HCT116 (cell line): ENCODE measurements at regions not wholly inside any gene's neighbourhood (a gene's known extent, or its start where the extent isn't known, plus 50 kb on each side); places are given as distances from the start of the nearest gene placed in this dataset.

Experiments
- ATAC-seq: fragments of 200-7000 bp; cut with Tn5 transposase; 2 replicates; pipeline ENCODE4 v1.9.1; 2020; ENCODE audit warnings: mild to moderate bottlenecking, moderate library complexity
- BruUV-seq: library from RNA; stranded (reverse); fragments of 400-500 nt; replicated peaks from 2 replicates; lab custom pipeline; 2021; lab: Mats Ljungman, UMichigan
- CTCF ChIA-PET: fragments of 300-600 bp; sonication (Branson Sonifier 250); formaldehyde crosslinking; loops from one replicate; lab custom pipeline; 2021; ENCODE audit warnings: antibody characterized with exemption; lab: Charles Lee
- POLR2A ChIA-PET: fragments of 300-600, 350-600 bp; sonication (Branson Sonifier 250); formaldehyde crosslinking; loops from one replicate; lab custom pipeline; 2021; ENCODE audit warnings: antibody characterized with exemption; lab: Charles Lee
- RAD21 ChIA-PET, 2 experiments: fragments of 300-600 bp; sonication (Branson Sonifier 250); formaldehyde crosslinking; loops; one replicate each; lab custom pipeline; 2023; ENCODE audit warnings: low total read pairs in 2 of 2; ENCODE audit not compliant: uncharacterized antibody in 2 of 2, unreplicated experiment in 2 of 2, low non-redundant PET in 1 of 2; lab: Charles Lee
- DNase-seq: peaks from one replicate; pipeline ENCODE4 v3.0.0-alpha.2; 2010; ENCODE audit warnings: low read depth, low spot score
- H2AFZ ChIP-seq: fragments of 200-600 bp; shearing (Covaris generic), sonication (generic); 2 replicates; pipeline ENCODE4 v1.6.1; 2017; ENCODE audit warnings: low read depth, mixed run types, mixed read lengths, antibody characterized with exemption, low read length; ENCODE audit not compliant: poor library complexity, severe bottlenecking
- H3K27ac ChIP-seq: 2 replicates; pipeline ENCODE4 v1.5.1; 2012; ENCODE audit warnings: low read depth, low read length
- H3K27me3 ChIP-seq: fragments of 200-600 bp; sonication (generic); 2 replicates; pipeline ENCODE4 v1.6.1; 2016; ENCODE audit warnings: mixed run types, low read length, mixed read lengths; ENCODE audit not compliant: insufficient read depth
- H3K36me3 ChIP-seq, 2 experiments: fragments of 200-500 bp in 1 of 2; fragments of 200-600 bp in 1 of 2; sonication (Bioruptor generic) in 1 of 2; sonication (generic) in 1 of 2; 2 replicates each; pipeline versions ENCODE4 v1.5.1 to v1.6.1; 2014 to 2016; ENCODE audit warnings: low read length in 2 of 2, inconsistent platforms in 1 of 2, mixed read lengths in 1 of 2, mixed run types in 1 of 2; ENCODE audit not compliant: insufficient read depth in 2 of 2, control insufficient read depth in 1 of 2
- H3K4me1 ChIP-seq, 2 experiments: fragments of 200-600 bp in 1 of 2; sonication (generic) in 1 of 2; 2 replicates each; pipeline versions ENCODE4 v1.5.1 to v1.6.1; 2012 to 2017; ENCODE audit warnings: low read length in 2 of 2, inconsistent platforms in 1 of 2, mild to moderate bottlenecking in 1 of 2, mixed read lengths in 1 of 2, mixed run types in 1 of 2, moderate library complexity in 1 of 2; ENCODE audit not compliant: insufficient read depth in 2 of 2, control insufficient read depth in 1 of 2
- H3K4me2 ChIP-seq: fragments of 200-600 bp; sonication (generic); 2 replicates; pipeline ENCODE4 v1.6.1; 2017; ENCODE audit warnings: mixed run types, low read length, mixed read lengths
- H3K4me3 ChIP-seq, 2 experiments: fragments of 200-600 bp in 1 of 2; sonication (generic) in 1 of 2; replicated peaks in 1 of 2; 2 replicates each; pipeline ENCODE4 v1.5.1; 2011 to 2016; ENCODE audit warnings: low read length in 2 of 2, control low read depth in 1 of 2, low read depth in 1 of 2, mild to moderate bottlenecking in 1 of 2, mixed read lengths in 1 of 2, mixed run types in 1 of 2
- H3K79me2 ChIP-seq: fragments of 200-600 bp; sonication (generic); 2 replicates; pipeline ENCODE4 v1.6.1; 2017; ENCODE audit warnings: mild to moderate bottlenecking, mixed run types, low read length, moderate library complexity, mixed read lengths; ENCODE audit not compliant: insufficient read depth
- H3K9ac ChIP-seq: fragments of 200-600 bp; sonication (generic); 2 replicates; pipeline ENCODE4 v1.6.1; 2016; ENCODE audit warnings: low read length, mixed read lengths
- H3K9me2 ChIP-seq: fragments of 200-600 bp; sonication (generic), shearing (Covaris generic); 2 replicates; pipeline ENCODE4 v1.6.1; 2017; ENCODE audit warnings: mixed run types, mild to moderate bottlenecking, moderate library complexity; ENCODE audit not compliant: insufficient read depth
- H3K9me3 ChIP-seq, 2 experiments: fragments of 200-500 bp in 1 of 2; fragments of 200-600 bp in 1 of 2; sonication (Bioruptor generic) in 1 of 2; sonication (generic) in 1 of 2; 2 replicates each; pipeline ENCODE4 v1.6.1; 2014 to 2017; ENCODE audit warnings: low read length in 2 of 2, mixed read lengths in 2 of 2, inconsistent platforms in 1 of 2, low read depth in 1 of 2, mild to moderate bottlenecking in 1 of 2, mixed run types in 1 of 2, moderate library complexity in 1 of 2; ENCODE audit not compliant: control insufficient read depth in 1 of 2, insufficient read depth in 1 of 2
- H4K20me1 ChIP-seq: fragments of 200-600 bp; sonication (generic), shearing (Covaris generic); 2 replicates; pipeline ENCODE4 v1.6.1; 2017; ENCODE audit warnings: mixed run types, mild to moderate bottlenecking, moderate library complexity; ENCODE audit not compliant: insufficient read depth
- ELF1 ChIP-seq: IDR thresholded peaks from 2 replicates; pipeline ENCODE4 v1.6.1; 2012; ENCODE audit warnings: low read depth, borderline replicate concordance
- EZH2phosphoT487 ChIP-seq: fragments of 200-600 bp; IDR thresholded peaks from 2 replicates; pipeline ENCODE4 v1.6.1; 2018; ENCODE audit warnings: antibody characterized with exemption, borderline replicate concordance
- POLR2AphosphoS5 ChIP-seq: IDR thresholded peaks from 2 replicates; pipeline ENCODE4 v1.6.1; 2011; ENCODE audit warnings: mild to moderate bottlenecking, low read depth, low read length, moderate library complexity
- SIN3A ChIP-seq: IDR thresholded peaks from 2 replicates; pipeline ENCODE4 v1.6.1; 2012; ENCODE audit warnings: low read depth
- SP1 ChIP-seq: IDR thresholded peaks from 2 replicates; pipeline ENCODE4 v1.6.1; 2012; ENCODE audit warnings: low read depth
- YY1 ChIP-seq: IDR thresholded peaks from 2 replicates; pipeline ENCODE4 v1.6.1; 2011; ENCODE audit warnings: low read length, low read depth, moderate library complexity, mild to moderate bottlenecking; ENCODE audit not compliant: insufficient replicate concordance; ENCODE audit errors: extremely low read depth
- ZFX ChIP-seq: fragments of 450-650 bp; IDR thresholded peaks from 2 replicates; pipeline ENCODE4 v1.6.1; 2017
- intact Hi-C: fragments of 100-400 bp; cut with micrococcal nuclease; formaldehyde crosslinking; loops from 2 replicates; pipeline ENCODE4 v1.10.0; 2022
- TF ChIP-seq, protein P1 (sequence below): IDR thresholded peaks from 2 replicates; pipeline ENCODE4 v1.6.1; 2012
- TF ChIP-seq, protein P2 (sequence below): IDR thresholded peaks from 2 replicates; pipeline ENCODE4 v1.6.1; 2012
- TF ChIP-seq, protein P3 (sequence below): IDR thresholded peaks from 2 replicates; pipeline ENCODE4 v1.6.1; 2011; ENCODE audit warnings: mild to moderate bottlenecking, low read length, moderate library complexity; ENCODE audit not compliant: insufficient replicate concordance; ENCODE audit errors: extremely low read depth

- Histone ChIP-seq H3K9me3 (no peaks in the 10 kb centered on the region), H3K36me3 (no peaks in the 10 kb centered on the region), H3K9ac (no peak overlapping the region), H3K79me2 (no peaks in the 10 kb centered on the region), H3K4me3 (no peak overlapping the region), H3K4me2 (no peak overlapping the region), H4K20me1 (no peaks in the 10 kb centered on the region), H3K27me3 (no peaks in the 10 kb centered on the region), H3K9me2 (no peaks in the 10 kb centered on the region), H2AFZ (no peak overlapping the region), H3K4me1 (no peaks in the 10 kb centered on the region), H3K27ac (no peak overlapping the region)
- POLR2A ChIA-PET, result interaction anchor here (1.1 kb wide), 1 partner anchor 467 kb away, joined by 3 read pairs; no protein-coding TSS in a partner anchor
- RAD21 ChIA-PET, result no interaction called here
- no peak for TF ChIP-seq ZFX
- no peak for TF ChIP-seq SIN3A
- TF ChIP-seq ELF1, result no peak
- TF ChIP-seq EZH2phosphoT487, result no peak
- no peak for TF ChIP-seq YY1
- TF ChIP-seq, protein P1, sequence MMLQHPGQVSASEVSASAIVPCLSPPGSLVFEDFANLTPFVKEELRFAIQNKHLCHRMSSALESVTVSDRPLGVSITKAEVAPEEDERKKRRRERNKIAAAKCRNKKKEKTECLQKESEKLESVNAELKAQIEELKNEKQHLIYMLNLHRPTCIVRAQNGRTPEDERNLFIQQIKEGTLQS, result no peak
- TF ChIP-seq, protein P2, sequence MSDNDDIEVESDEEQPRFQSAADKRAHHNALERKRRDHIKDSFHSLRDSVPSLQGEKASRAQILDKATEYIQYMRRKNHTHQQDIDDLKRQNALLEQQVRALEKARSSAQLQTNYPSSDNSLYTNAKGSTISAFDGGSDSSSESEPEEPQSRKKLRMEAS, result no peak
- TF ChIP-seq POLR2AphosphoS5, result no peak
- no peak for DNase-seq
- intact Hi-C loops, result no loop called here
- no peak for ATAC-seq
- no TSS peak for BruUV-seq
- CTCF ChIA-PET, result no interaction called here
These were observed 76.1 kb upstream of the IRX3 start for GRCh38 chr16:54362591-54363206.

GRCh38 chr16:54361246-54361645 lies 74.7 kb upstream of the IRX3 start:
- Histone ChIP-seq H4K20me1 (no peaks in the 10 kb centered on the region), H3K36me3 (no peaks in the 10 kb centered on the region)
- ChIA-PET POLR2A (interaction anchor here (1.1 kb wide), 1 partner anchor 466 kb away, joined by 3 read pairs; no protein-coding TSS in a partner anchor), CTCF (no interaction called here)
- TF ChIP-seq, protein P2, result no peak
- TF ChIP-seq, protein P1, result no peak
- TF ChIP-seq EZH2phosphoT487, result no peak
- no peak for TF ChIP-seq SP1
- TF ChIP-seq, protein P3, sequence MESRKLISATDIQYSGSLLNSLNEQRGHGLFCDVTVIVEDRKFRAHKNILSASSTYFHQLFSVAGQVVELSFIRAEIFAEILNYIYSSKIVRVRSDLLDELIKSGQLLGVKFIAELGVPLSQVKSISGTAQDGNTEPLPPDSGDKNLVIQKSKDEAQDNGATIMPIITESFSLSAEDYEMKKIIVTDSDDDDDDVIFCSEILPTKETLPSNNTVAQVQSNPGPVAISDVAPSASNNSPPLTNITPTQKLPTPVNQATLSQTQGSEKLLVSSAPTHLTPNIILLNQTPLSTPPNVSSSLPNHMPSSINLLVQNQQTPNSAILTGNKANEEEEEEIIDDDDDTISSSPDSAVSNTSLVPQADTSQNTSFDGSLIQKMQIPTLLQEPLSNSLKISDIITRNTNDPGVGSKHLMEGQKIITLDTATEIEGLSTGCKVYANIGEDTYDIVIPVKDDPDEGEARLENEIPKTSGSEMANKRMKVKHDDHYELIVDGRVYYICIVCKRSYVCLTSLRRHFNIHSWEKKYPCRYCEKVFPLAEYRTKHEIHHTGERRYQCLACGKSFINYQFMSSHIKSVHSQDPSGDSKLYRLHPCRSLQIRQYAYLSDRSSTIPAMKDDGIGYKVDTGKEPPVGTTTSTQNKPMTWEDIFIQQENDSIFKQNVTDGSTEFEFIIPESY, result no peak
- TF ChIP-seq, all 23 proteins: peak for 0
- no peak overlapping the region for H2AFZ ChIP-seq
- no peaks in the 10 kb centered on the region for H3K27me3 ChIP-seq
- DNase-seq, result no peak
- no peaks in the 10 kb centered on the region for H3K9me2 ChIP-seq
- no peak for ATAC-seq
- no TSS peak for BruUV-seq
- no peak overlapping the region for H3K4me3 ChIP-seq
- no peaks in the 10 kb centered on the region for H3K79me2 ChIP-seq
- no peaks in the 10 kb centered on the region for H3K4me1 ChIP-seq
- H3K4me2 ChIP-seq, result no peak overlapping the region
- no peak overlapping the region for H3K27ac ChIP-seq
- H3K9me3 ChIP-seq, result no peaks in the 10 kb centered on the region
- H3K9ac ChIP-seq, result no peak overlapping the region
- RAD21 ChIA-PET, result no interaction called here
- intact Hi-C loops, result no loop called here
